Fibroblast of gingiva (primary cell): ENCODE measurements at regions not wholly inside any gene's neighbourhood (a gene's known extent, or its start where the extent isn't known, plus 50 kb on each side); places are given as distances from the start of the nearest gene placed in this dataset.
"Not testable (repeated sequence)": the region's sequence is repeated elsewhere in the genome, so short reads cannot be mapped to it uniquely, and the experiment has no call there.

Experiments used
- DNase-seq: peaks from one replicate; pipeline ENCODE4 v3.0.0-alpha.2; 2011; ENCODE audit warnings: low read depth

DNA sequence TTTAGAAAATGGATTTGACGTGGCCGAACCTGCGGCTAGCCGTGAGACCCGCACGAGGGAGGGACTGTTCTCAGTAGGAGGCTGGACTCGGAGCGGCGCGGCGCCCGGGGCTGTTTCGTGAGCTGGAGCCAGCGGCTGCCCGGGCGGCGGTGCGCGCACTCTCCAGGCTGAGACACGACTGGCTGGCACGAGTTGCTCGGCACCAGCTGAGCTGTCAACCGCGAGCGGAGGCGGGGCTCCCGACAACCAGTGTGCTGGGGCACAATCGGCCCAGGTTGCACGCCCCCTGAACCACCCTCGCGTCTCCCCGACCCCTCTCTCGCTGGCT is 58.5 kb upstream of the NBPF26 start:
- DNase-seq = not testable (repeated sequence)

DNA sequence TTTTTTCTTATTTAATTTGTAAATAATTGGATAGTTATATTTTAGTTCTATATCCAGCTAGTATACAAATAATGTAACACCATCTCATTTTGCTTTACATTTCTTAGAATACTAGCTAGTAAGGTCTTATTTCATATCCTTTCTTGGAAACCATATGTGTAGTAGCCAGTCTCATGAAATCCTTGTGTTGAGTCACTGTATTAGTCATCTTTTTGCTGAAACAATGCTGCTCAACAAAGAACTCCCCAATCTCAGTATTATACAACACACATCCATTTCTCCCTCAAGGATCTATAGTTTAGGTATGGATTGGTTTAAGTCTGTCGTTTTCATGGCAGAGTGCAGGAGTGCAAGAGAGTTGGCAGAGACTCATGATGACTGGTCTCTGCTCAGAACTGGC is 55.6 kb upstream of the NBPF26 start:
- DNase-seq = not testable (repeated sequence)
